Smooth muscle cell (in vitro differentiated cells): ENCODE measurements at regions not wholly inside any gene's neighbourhood (a gene's known extent, or its start where the extent isn't known, plus 50 kb on each side); places are given as distances from the start of the nearest gene placed in this dataset.

Source experiments
- DNase-seq: peaks from one replicate; lab custom pipeline; 2025; ENCODE audit not compliant: unreplicated experiment; lab: John Stamatoyannopoulos, UW
- H2AFZ ChIP-seq: fragments of 200-600 bp; sonication (generic); 2 replicates; pipeline ENCODE4 v1.6.0; 2016; ENCODE audit warnings: antibody characterized with exemption, low read depth, mild to moderate bottlenecking
- H3F3A ChIP-seq: fragments of 200-600 bp; sonication (generic); 2 replicates; pipeline ENCODE4 v1.6.0; 2017; ENCODE audit warnings: antibody characterized with exemption, low read depth
- H3K27ac ChIP-seq: fragments of 200-600 bp; sonication (generic); 2 replicates; pipeline ENCODE4 v1.5.1; 2016; ENCODE audit warnings: low read depth, mild to moderate bottlenecking
- H3K27me3 ChIP-seq: fragments of 200-600 bp; sonication (generic); 2 replicates; pipeline ENCODE4 v1.6.1; 2016; ENCODE audit warnings: low read depth, mild to moderate bottlenecking
- H3K36me3 ChIP-seq: fragments of 200-600 bp; sonication (generic); 2 replicates; pipeline ENCODE4 v1.5.1; 2016; ENCODE audit warnings: low read depth
- H3K4me1 ChIP-seq: fragments of 200-600 bp; sonication (generic); 2 replicates; pipeline ENCODE4 v1.5.1; 2016; ENCODE audit warnings: low read depth
- H3K4me2 ChIP-seq: fragments of 200-600 bp; sonication (generic); 2 replicates; pipeline ENCODE4 v1.6.0; 2016; ENCODE audit warnings: mild to moderate bottlenecking
- H3K4me3 ChIP-seq: fragments of 200-600 bp; sonication (generic); 2 replicates; pipeline ENCODE4 v1.5.1; 2016; ENCODE audit warnings: mild to moderate bottlenecking
- H3K79me2 ChIP-seq: fragments of 200-600 bp; sonication (generic); 2 replicates; pipeline ENCODE4 v1.6.0; 2016; ENCODE audit warnings: low read depth, mild to moderate bottlenecking
- H3K9ac ChIP-seq: fragments of 200-600 bp; sonication (generic); 2 replicates; pipeline ENCODE4 v1.6.0; 2016; ENCODE audit warnings: low read depth
- H3K9me3 ChIP-seq: fragments of 200-600 bp; sonication (generic); replicated peaks from 2 replicates; pipeline ENCODE4 v1.5.1; 2016; ENCODE audit warnings: low read depth
- H4K20me1 ChIP-seq: fragments of 200-600 bp; sonication (generic); 2 replicates; pipeline ENCODE4 v1.6.0; 2016; ENCODE audit warnings: low read depth
- CTCF ChIP-seq: fragments of 200-600 bp; sonication (generic); IDR thresholded peaks from 2 replicates; pipeline ENCODE4 v1.5.1; 2017; ENCODE audit warnings: borderline replicate concordance, mild to moderate bottlenecking, antibody characterized with exemption; ENCODE audit not compliant: insufficient read depth, poor library complexity, severe bottlenecking
- WGBS: methylation state at CpG from one replicate; pipeline ENCODE4 v1.1.7; 2016; ENCODE audit warnings: low lambda C conversion rate; 5-methylcytosine and 5-hydroxymethylcytosine counted together

- no peak for DNase-seq
- 27% methylated on average over 7 of the region's 7 CpGs for WGBS
Observed at GRCh38 chr11:44506375-44507016, 59.0 kb upstream of the CD82 start.

GRCh38 chr11:44507491-44507890 is 58.0 kb upstream of the CD82 start:
- WGBS = 89% methylated on average over 3 of the region's 3 CpGs
- H3K4me1 ChIP-seq = peaks cover 5% of the 10 kb centered on the region
- no peaks in the 10 kb centered on the region for H3K36me3 ChIP-seq
- H3K27ac ChIP-seq = no peak overlapping the region
- no peak overlapping the region for H3K4me2 ChIP-seq
- H3F3A ChIP-seq = peaks cover 4% of the 10 kb centered on the region
- no peak overlapping the region for H2AFZ ChIP-seq
- H3K27me3 ChIP-seq = peaks cover 23% of the 10 kb centered on the region
- no peaks in the 10 kb centered on the region for H4K20me1 ChIP-seq
- DNase-seq = no peak
- H3K9ac ChIP-seq = no peak overlapping the region
- no peaks in the 10 kb centered on the region for H3K79me2 ChIP-seq
- no peak overlapping the region for H3K4me3 ChIP-seq
- no peaks in the 10 kb centered on the region for H3K9me3 ChIP-seq
- TF ChIP-seq CTCF = no peak

More at GRCh38 chr11:44506375-44507016, 59.0 kb upstream of the CD82 start:
- Histone ChIP-seq H3K9me3 (no peaks in the 10 kb centered on the region), H3F3A (peaks cover 4% of the 10 kb centered on the region), H3K27me3 (peaks cover 17% of the 10 kb centered on the region), H4K20me1 (no peaks in the 10 kb centered on the region), H3K79me2 (no peaks in the 10 kb centered on the region), H2AFZ (no peak overlapping the region), H3K36me3 (no peaks in the 10 kb centered on the region), H3K9ac (no peak overlapping the region), H3K4me2 (no peak overlapping the region), H3K4me3 (no peak overlapping the region), H3K4me1 (peaks cover 5% of the 10 kb centered on the region), H3K27ac (no peak overlapping the region)
- no peak for TF ChIP-seq CTCF

GRCh38 chr11:44507896-44508445 is 57.5 kb upstream of the CD82 start:
- Histone ChIP-seq H3K27me3 (peaks cover 27% of the 10 kb centered on the region), H3K4me2 (no peak overlapping the region), H3K4me3 (no peak overlapping the region), H2AFZ (no peak overlapping the region), H3K9me3 (no peaks in the 10 kb centered on the region), H3K4me1 (peaks cover 5% of the 10 kb centered on the region), H4K20me1 (no peaks in the 10 kb centered on the region), H3F3A (peaks cover 4% of the 10 kb centered on the region), H3K9ac (no peak overlapping the region), H3K36me3 (no peaks in the 10 kb centered on the region), H3K79me2 (no peaks in the 10 kb centered on the region), H3K27ac (no peak overlapping the region)
- 50% methylated on average over 3 of the region's 3 CpGs for WGBS
- DNase-seq = no peak
- TF ChIP-seq CTCF = no peak

GRCh38 chr11:44509296-44509695 is 56.2 kb upstream of the CD82 start:
- Histone ChIP-seq H3F3A (peaks cover 4% of the 10 kb centered on the region), H4K20me1 (no peaks in the 10 kb centered on the region), H3K27me3 (peaks cover 30% of the 10 kb centered on the region), H3K4me3 (no peak overlapping the region), H3K79me2 (no peaks in the 10 kb centered on the region), H2AFZ (no peak overlapping the region), H3K9me3 (no peaks in the 10 kb centered on the region), H3K36me3 (no peaks in the 10 kb centered on the region), H3K4me1 (peaks cover 5% of the 10 kb centered on the region), H3K27ac (no peak overlapping the region), H3K4me2 (no peak overlapping the region), H3K9ac (no peak overlapping the region)
- TF ChIP-seq CTCF = no peak
- DNase-seq = no peak
- 19% methylated on average over 5 of the region's 5 CpGs for WGBS
